Activated CD8-positive, alpha-beta memory T cell treated with anti-CD3 and anti-CD28 coated beads for 4 hours (primary cell): ENCODE measurements at regions not wholly inside any gene's neighbourhood (a gene's known extent, or its start where the extent isn't known, plus 50 kb on each side); places are given as distances from the start of the nearest gene placed in this dataset.
"Not testable (repeated sequence)": the region's sequence is repeated elsewhere in the genome, so short reads cannot be mapped to it uniquely, and the experiment has no call there.

Experiments
- DNase-seq, 2 donors: peaks; one replicate each; pipeline ENCODE4 v3.0.0-alpha.2; 2020; ENCODE audit warnings: low read depth in 2 of 2

- no peak for DNase-seq
Observed at GRCh38 chr6:167735084-167735950, 91.4 kb upstream of the AFDN start.

- DNase-seq: no peak
Observed at GRCh38 chr6:167735951-167736288, 90.8 kb upstream of the AFDN start.

- no peak for DNase-seq
Observed at GRCh38 chr6:167736486-167737204, 90.1 kb upstream of the AFDN start.

GRCh38 chr6:167737205-167737830 lies 89.4 kb upstream of the AFDN start:
- DNase-seq: no peak

- DNase-seq: no peak
Observed at GRCh38 chr6:167738386-167738785, 88.3 kb upstream of the AFDN start.

GRCh38 chr6:167739721-167740475 lies 86.8 kb upstream of the AFDN start:
- DNase-seq: no peak

GRCh38 chr6:167742719-167743303 lies 83.9 kb upstream of the AFDN start:
- DNase-seq: no peak

GRCh38 chr6:167744681-167745669 lies 81.7 kb upstream of the AFDN start:
- DNase-seq: no peak

GRCh38 chr6:167745670-167746389 lies 80.9 kb upstream of the AFDN start:
- no peak for DNase-seq

- no peak for DNase-seq
Observed at GRCh38 chr6:167746390-167746907, 80.3 kb upstream of the AFDN start.

- no peak for DNase-seq
Observed at GRCh38 chr6:167746975-167747374, 79.7 kb upstream of the AFDN start.

GRCh38 chr6:167747645-167748044 lies 79.1 kb upstream of the AFDN start:
- no peak for DNase-seq

GRCh38 chr6:167748046-167748445 lies 78.7 kb upstream of the AFDN start:
- no peak for DNase-seq

GRCh38 chr6:167748458-167749379 lies 78.0 kb upstream of the AFDN start:
- DNase-seq: no peak

- no peak for DNase-seq
Observed at GRCh38 chr6:167750956-167751358, 75.8 kb upstream of the AFDN start.

GRCh38 chr6:167751579-167752115 lies 75.1 kb upstream of the AFDN start:
- DNase-seq: no peak

GRCh38 chr6:167753281-167753680 lies 73.4 kb upstream of the AFDN start:
- DNase-seq: not testable (repeated sequence)

- no peak for DNase-seq
Observed at GRCh38 chr6:167754691-167755090, 72.0 kb upstream of the AFDN start.
